ENCODE measurements at regions not wholly inside any gene's neighbourhood (a gene's known extent, or its start where the extent isn't known, plus 50 kb on each side); places are given as distances from the start of the nearest gene placed in this dataset.

DNA sequence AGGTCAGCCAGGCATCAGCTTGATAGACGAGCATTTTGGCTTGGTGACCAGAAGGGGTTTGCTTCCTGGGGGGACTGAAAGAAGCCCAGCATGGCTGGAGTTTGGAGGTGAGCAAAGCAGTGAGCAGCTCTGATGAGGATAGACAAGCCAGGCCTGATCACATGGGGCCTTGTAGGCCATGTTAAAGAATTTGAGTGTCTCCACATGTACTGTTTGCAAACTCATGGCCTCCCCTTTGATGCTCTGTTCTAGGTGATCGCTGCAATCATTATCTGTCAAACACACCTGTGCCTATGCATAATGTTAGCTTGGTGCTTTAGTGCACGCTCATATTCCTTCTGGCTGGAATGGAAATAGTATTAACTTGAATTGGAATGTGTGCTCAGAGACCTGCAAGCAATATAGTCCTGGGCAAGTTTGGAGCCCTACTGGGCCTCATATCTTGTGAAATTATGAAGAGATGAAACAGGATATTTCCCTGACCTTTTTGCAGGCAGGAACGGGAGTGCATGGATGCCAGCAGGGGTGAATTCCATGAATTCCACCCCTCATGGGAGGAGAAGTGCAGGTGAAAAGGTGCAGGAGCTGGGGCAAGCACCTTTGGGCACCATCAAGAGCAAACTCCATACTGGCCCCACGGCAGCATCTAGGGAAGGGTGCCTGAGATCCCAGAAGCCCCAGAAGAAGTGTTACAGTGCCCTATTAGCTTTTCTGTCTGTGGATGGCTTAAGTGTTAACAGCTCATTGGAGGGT, 480.5 kb downstream of the EPM2A start:
- Mint-ChIP-seq H3K4me1 (ENCODE audit: low read depth, unreplicated experiment) (no peaks in the 10 kb centered on the region), H3K27ac (ENCODE audit: unreplicated experiment) (no peak overlapping the region), H3K9me3 (ENCODE audit: unreplicated experiment) (no peaks in the 10 kb centered on the region), H3K4me3 (ENCODE audit: unreplicated experiment) (no peak overlapping the region), H3K27me3 (ENCODE audit: insufficient read depth, unreplicated experiment) (no peaks in the 10 kb centered on the region), H3K36me3 (ENCODE audit: insufficient read depth, unreplicated experiment) (no peaks in the 10 kb centered on the region)
- TF ChIP-seq CTCF (IDR thresholded peaks at IDR 0.05; ENCODE audit: insufficient read depth in 1 of 2, low read depth in 1 of 2, low read length in 1 of 2, severe bottlenecking in 1 of 2, unreplicated experiment in 1 of 2): no peak
- Histone ChIP-seq H3K4me3 (ENCODE audit: low read depth, low read length) (no peak overlapping the region), H3K27me3 (replicated peaks; ENCODE audit: control insufficient read depth, insufficient read depth, low read length) (no peaks in the 10 kb centered on the region), H3K9me3 (no peaks in the 10 kb centered on the region; the same call in 1 of the 2 replicates), H3K36me3 (ENCODE audit: control insufficient read depth, insufficient read depth, low read length) (no peaks in the 10 kb centered on the region), H3K4me1 (no peaks in the 10 kb centered on the region)
- no TSS peak for BruUV-seq (replicated peaks)
- CTCF ChIA-PET: no interaction called here
- POLR2A ChIA-PET: no interaction called here
- intact Hi-C loops (cut with micrococcal nuclease; ENCODE audit: unreplicated experiment): no loop called here
- DNase-seq: no peak

DNA sequence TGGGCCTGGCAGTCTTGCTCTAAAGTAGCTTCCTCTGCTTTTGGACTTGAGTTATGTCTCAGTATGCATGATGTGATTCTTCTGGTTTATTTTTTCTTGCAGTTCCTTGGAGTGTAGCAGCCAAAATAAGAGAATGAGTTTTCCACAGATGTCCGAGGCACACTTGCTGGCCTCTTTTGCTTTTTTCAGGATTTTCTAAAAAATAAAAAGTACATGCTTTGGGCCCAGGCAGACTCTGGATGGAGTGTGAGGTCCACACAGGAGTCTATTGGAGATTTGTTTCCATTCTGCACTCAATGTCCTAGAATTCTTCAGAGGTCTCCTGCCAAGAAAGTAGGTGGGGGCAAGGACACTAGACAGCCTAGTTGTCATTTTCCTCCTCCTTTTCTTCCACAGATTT, 477.6 kb downstream of the EPM2A start:
- H3K4me3 Mint-ChIP-seq (ENCODE audit: unreplicated experiment): no peak overlapping the region
- TF ChIP-seq CTCF (IDR thresholded peaks at IDR 0.05; ENCODE audit: insufficient read depth in 1 of 2, low read depth in 1 of 2, low read length in 1 of 2, severe bottlenecking in 1 of 2, unreplicated experiment in 1 of 2): no peak
- Histone ChIP-seq H3K4me1 (no peaks in the 10 kb centered on the region), H3K36me3 (ENCODE audit: control insufficient read depth, insufficient read depth, low read length) (no peaks in the 10 kb centered on the region), H3K4me3 (ENCODE audit: low read depth, low read length) (no peak overlapping the region), H3K9me3 (no peaks in the 10 kb centered on the region; the same call in 1 of the 2 replicates), H3K27me3 (replicated peaks; ENCODE audit: control insufficient read depth, insufficient read depth, low read length) (no peaks in the 10 kb centered on the region)
- intact Hi-C loops (cut with micrococcal nuclease; ENCODE audit: unreplicated experiment): no loop called here
- no peaks in the 10 kb centered on the region for H3K9me3 Mint-ChIP-seq (ENCODE audit: unreplicated experiment)
- POLR2A ChIA-PET: no interaction called here
- no peak for DNase-seq
- no TSS peak for BruUV-seq (replicated peaks)
- H3K36me3 Mint-ChIP-seq (ENCODE audit: insufficient read depth, unreplicated experiment): no peaks in the 10 kb centered on the region
- no peak overlapping the region for H3K27ac Mint-ChIP-seq (ENCODE audit: unreplicated experiment)
- CTCF ChIA-PET: no interaction called here
- no peaks in the 10 kb centered on the region for H3K4me1 Mint-ChIP-seq (ENCODE audit: low read depth, unreplicated experiment)
- H3K27me3 Mint-ChIP-seq (ENCODE audit: insufficient read depth, unreplicated experiment): no peaks in the 10 kb centered on the region

DNA sequence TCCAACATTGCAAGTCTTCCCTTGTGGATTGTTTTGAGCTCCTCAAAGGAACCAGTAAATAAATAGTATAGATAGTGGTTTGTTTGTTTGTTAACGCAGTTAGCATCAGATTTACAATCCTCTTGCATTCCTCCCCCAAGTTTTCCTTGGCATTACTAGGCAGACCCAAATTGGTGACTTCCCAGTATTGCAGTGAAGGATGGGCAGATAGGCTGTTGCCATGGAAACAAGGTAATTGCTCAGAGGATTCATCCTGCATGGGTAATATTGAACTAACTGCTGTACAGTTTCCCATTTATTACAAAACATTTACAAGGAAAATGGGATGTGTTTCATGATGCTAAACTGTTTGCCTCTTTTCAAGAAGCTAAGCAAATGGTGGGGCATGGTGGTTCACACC, 477.2 kb downstream of the EPM2A start:
- H3K36me3 ChIP-seq (ENCODE audit: control insufficient read depth, insufficient read depth, low read length): no peaks in the 10 kb centered on the region
- H3K27me3 ChIP-seq (replicated peaks; ENCODE audit: control insufficient read depth, insufficient read depth, low read length): no peaks in the 10 kb centered on the region
- H3K4me3 ChIP-seq (ENCODE audit: low read depth, low read length): no peak overlapping the region
- H3K9me3 Mint-ChIP-seq (ENCODE audit: unreplicated experiment): no peaks in the 10 kb centered on the region
- no peak for DNase-seq
- H3K9me3 ChIP-seq: no peaks in the 10 kb centered on the region; the same call in 1 of the 2 replicates
- no peaks in the 10 kb centered on the region for H3K36me3 Mint-ChIP-seq (ENCODE audit: insufficient read depth, unreplicated experiment)
- no TSS peak for BruUV-seq (replicated peaks)
- ChIA-PET CTCF (no interaction called here), POLR2A (no interaction called here)
- H3K4me1 ChIP-seq: no peaks in the 10 kb centered on the region
- no peaks in the 10 kb centered on the region for H3K27me3 Mint-ChIP-seq (ENCODE audit: insufficient read depth, unreplicated experiment)
- no peak overlapping the region for H3K4me3 Mint-ChIP-seq (ENCODE audit: unreplicated experiment)
- no peaks in the 10 kb centered on the region for H3K4me1 Mint-ChIP-seq (ENCODE audit: low read depth, unreplicated experiment)
- no peak overlapping the region for H3K27ac Mint-ChIP-seq (ENCODE audit: unreplicated experiment)
- intact Hi-C loops (cut with micrococcal nuclease; ENCODE audit: unreplicated experiment): no loop called here
- TF ChIP-seq CTCF (IDR thresholded peaks at IDR 0.05; ENCODE audit: insufficient read depth in 1 of 2, low read depth in 1 of 2, low read length in 1 of 2, severe bottlenecking in 1 of 2, unreplicated experiment in 1 of 2): no peak
